Karpas-422 (cell line): ENCODE measurements at regions not wholly inside any gene's neighbourhood (a gene's known extent, or its start where the extent isn't known, plus 50 kb on each side); places are given as distances from the start of the nearest gene placed in this dataset.
A peak's percentile ranks its signal among the peaks of the same experiment; 100 is the strongest.

ENCODE experiments used
- DNase-seq: peaks from one replicate; pipeline ENCODE4 v3.0.0-alpha.2; 2015
- H2AFZ ChIP-seq: fragments of 200-600 bp; sonication (generic); 2 replicates; pipeline ENCODE4 v1.6.1; 2014; ENCODE audit warnings: antibody characterized with exemption, low read length, mixed read lengths
- H3K27ac ChIP-seq: fragments of 200-600 bp; sonication (generic); 2 replicates; pipeline ENCODE4 v1.5.1; 2014; ENCODE audit warnings: mild to moderate bottlenecking, low read length, moderate library complexity
- H3K27me3 ChIP-seq: fragments of 200-600 bp; sonication (generic); 2 replicates; pipeline ENCODE4 v1.6.1; 2014; ENCODE audit warnings: low read length, mixed read lengths
- H3K36me3 ChIP-seq: fragments of 200-600 bp; sonication (generic); 2 replicates; pipeline ENCODE4 v1.6.1; 2014; ENCODE audit warnings: low read length, mixed read lengths; ENCODE audit not compliant: insufficient read depth
- H3K4me1 ChIP-seq: fragments of 200-600 bp; sonication (generic); 2 replicates; pipeline ENCODE4 v1.6.1; 2014; ENCODE audit warnings: mild to moderate bottlenecking, low read length, mixed read lengths
- H3K4me2 ChIP-seq: fragments of 200-600 bp; sonication (generic); 2 replicates; pipeline ENCODE4 v1.6.1; 2014; ENCODE audit warnings: low read length, low read depth, mild to moderate bottlenecking; ENCODE audit not compliant: poor library complexity, severe bottlenecking
- H3K4me3 ChIP-seq: fragments of 200-600 bp; sonication (generic); 2 replicates; pipeline ENCODE4 v1.5.1; 2014; ENCODE audit warnings: mild to moderate bottlenecking, antibody characterized with exemption, low read length, mixed read lengths
- H3K79me2 ChIP-seq: fragments of 200-600 bp; sonication (generic); 2 replicates; pipeline ENCODE4 v1.6.1; 2014; ENCODE audit warnings: mild to moderate bottlenecking, low read length, mixed read lengths
- H3K9ac ChIP-seq: fragments of 200-600 bp; sonication (generic); 2 replicates; pipeline ENCODE4 v1.6.0; 2014; ENCODE audit warnings: low read length
- H3K9me2 ChIP-seq: fragments of 200-600 bp; sonication (generic), shearing (Covaris generic); replicated peaks from 2 replicates; pipeline ENCODE4 v1.6.0; 2014; ENCODE audit warnings: mild to moderate bottlenecking, low read length, moderate library complexity; ENCODE audit not compliant: insufficient read depth
- H3K9me3 ChIP-seq: fragments of 300-700, 200-600 bp; sonication (generic); 2 replicates; pipeline ENCODE4 v1.6.1; 2014; ENCODE audit warnings: low read length, mixed read lengths
- H4K20me1 ChIP-seq: fragments of 200-600 bp; sonication (generic); 2 replicates; pipeline ENCODE4 v1.6.1; 2014; ENCODE audit warnings: mild to moderate bottlenecking, antibody characterized with exemption, low read length, low read depth; ENCODE audit not compliant: insufficient read depth

- H3K27me3 ChIP-seq = no peaks in the 10 kb centered on the region
- H3K79me2 ChIP-seq = no peaks in the 10 kb centered on the region
- no peaks in the 10 kb centered on the region for H4K20me1 ChIP-seq
- H3K4me3 ChIP-seq = no peak overlapping the region
- H3K36me3 ChIP-seq = no peaks in the 10 kb centered on the region
- DNase-seq = no peak
- H3K9me2 ChIP-seq = no peaks in the 10 kb centered on the region
- no peak overlapping the region for H3K9ac ChIP-seq
- no peaks in the 10 kb centered on the region for H3K4me1 ChIP-seq
- H2AFZ ChIP-seq = no peak overlapping the region
- H3K4me2 ChIP-seq = no peak overlapping the region
- no peak overlapping the region for H3K27ac ChIP-seq
- H3K9me3 ChIP-seq = peaks cover 52% of the 10 kb centered on the region
Measured at GRCh38 chr4:161329852-161330251, 833.9 kb downstream of the FSTL5 start.

GRCh38 chr4:161321706-161322105, 842.1 kb downstream of the FSTL5 start:
- Histone ChIP-seq H3K36me3 (no peaks in the 10 kb centered on the region), H3K27ac (no peak overlapping the region), H3K9me3 (no peaks in the 10 kb centered on the region; the same call in 1 of the 2 replicates), H3K4me1 (no peaks in the 10 kb centered on the region), H3K79me2 (no peaks in the 10 kb centered on the region), H3K9ac (no peak overlapping the region), H2AFZ (no peak overlapping the region), H3K4me3 (no peak overlapping the region), H3K27me3 (no peaks in the 10 kb centered on the region), H4K20me1 (no peaks in the 10 kb centered on the region), H3K9me2 (no peaks in the 10 kb centered on the region; the same call in 1 of the 2 replicates), H3K4me2 (no peak overlapping the region)
- no peak for DNase-seq

- no peak overlapping the region for H3K27ac ChIP-seq
- no peaks in the 10 kb centered on the region for H3K36me3 ChIP-seq
- H3K79me2 ChIP-seq = no peaks in the 10 kb centered on the region
- no peak overlapping the region for H3K9ac ChIP-seq
- H4K20me1 ChIP-seq = no peaks in the 10 kb centered on the region
- H3K27me3 ChIP-seq = no peaks in the 10 kb centered on the region
- DNase-seq = peak; percentile 85
- no peak overlapping the region for H3K4me2 ChIP-seq
- no peak overlapping the region for H2AFZ ChIP-seq
- no peaks in the 10 kb centered on the region; the same call in 1 of the 2 replicates for H3K9me2 ChIP-seq
- no peaks in the 10 kb centered on the region for H3K9me3 ChIP-seq
- no peaks in the 10 kb centered on the region for H3K4me1 ChIP-seq
- H3K4me3 ChIP-seq = no peak overlapping the region
Measured at GRCh38 chr4:161320377-161320776, 843.4 kb downstream of the FSTL5 start.

- no peaks in the 10 kb centered on the region for H4K20me1 ChIP-seq
- H3K9me2 ChIP-seq = no peaks in the 10 kb centered on the region
- H3K4me2 ChIP-seq = no peak overlapping the region
- no peak overlapping the region for H3K9ac ChIP-seq
- H3K4me1 ChIP-seq = no peaks in the 10 kb centered on the region
- no peak overlapping the region for H2AFZ ChIP-seq
- no peaks in the 10 kb centered on the region for H3K27me3 ChIP-seq
- H3K4me3 ChIP-seq = no peak overlapping the region
- H3K9me3 ChIP-seq = no peaks in the 10 kb centered on the region
- H3K36me3 ChIP-seq = no peaks in the 10 kb centered on the region
- no peak for DNase-seq
- no peaks in the 10 kb centered on the region for H3K79me2 ChIP-seq
- no peak overlapping the region for H3K27ac ChIP-seq
Measured at GRCh38 chr4:161317000-161317399, 846.8 kb downstream of the FSTL5 start.

GRCh38 chr4:161314371-161314770, 849.4 kb downstream of the FSTL5 start:
- peaks cover 6% of the 10 kb centered on the region; the same call in 1 of the 2 replicates for H3K9me3 ChIP-seq
- no peaks in the 10 kb centered on the region for H3K79me2 ChIP-seq
- no peak overlapping the region for H2AFZ ChIP-seq
- DNase-seq = no peak
- no peak overlapping the region for H3K27ac ChIP-seq
- no peaks in the 10 kb centered on the region for H3K9me2 ChIP-seq
- H4K20me1 ChIP-seq = no peaks in the 10 kb centered on the region
- no peak overlapping the region for H3K4me2 ChIP-seq
- H3K27me3 ChIP-seq = no peaks in the 10 kb centered on the region
- no peaks in the 10 kb centered on the region for H3K36me3 ChIP-seq
- no peak overlapping the region for H3K4me3 ChIP-seq
- no peaks in the 10 kb centered on the region for H3K4me1 ChIP-seq
- H3K9ac ChIP-seq = no peak overlapping the region

- peaks cover 31% of the 10 kb centered on the region for H3K9me3 ChIP-seq
- H4K20me1 ChIP-seq = no peaks in the 10 kb centered on the region
- no peaks in the 10 kb centered on the region for H3K79me2 ChIP-seq
- no peak overlapping the region for H3K4me3 ChIP-seq
- H3K9me2 ChIP-seq = no peaks in the 10 kb centered on the region
- no peak overlapping the region for H2AFZ ChIP-seq
- no peaks in the 10 kb centered on the region for H3K27me3 ChIP-seq
- no peak for DNase-seq
- H3K27ac ChIP-seq = no peak overlapping the region
- H3K4me1 ChIP-seq = no peaks in the 10 kb centered on the region
- no peak overlapping the region for H3K9ac ChIP-seq
- no peak overlapping the region for H3K4me2 ChIP-seq
- no peaks in the 10 kb centered on the region for H3K36me3 ChIP-seq
Measured at GRCh38 chr4:161303551-161303950, 860.2 kb downstream of the FSTL5 start.

GRCh38 chr4:161291222-161291621, 872.6 kb downstream of the FSTL5 start:
- DNase-seq = no peak
- H3K9ac ChIP-seq = no peak overlapping the region

GRCh38 chr4:161287678-161288352, 876.0 kb downstream of the FSTL5 start:
- H3K9me3 ChIP-seq = peaks cover 44% of the 10 kb centered on the region
- H2AFZ ChIP-seq = no peak overlapping the region
- H3K9ac ChIP-seq = no peak overlapping the region
- H3K9me2 ChIP-seq = no peaks in the 10 kb centered on the region
- DNase-seq = no peak
- H3K36me3 ChIP-seq = no peaks in the 10 kb centered on the region
- H3K27ac ChIP-seq = no peak overlapping the region
- H3K4me1 ChIP-seq = no peaks in the 10 kb centered on the region
- no peaks in the 10 kb centered on the region for H3K27me3 ChIP-seq
- H3K4me3 ChIP-seq = no peak overlapping the region
- H4K20me1 ChIP-seq = no peaks in the 10 kb centered on the region
- H3K4me2 ChIP-seq = no peak overlapping the region
- H3K79me2 ChIP-seq = no peaks in the 10 kb centered on the region

More at GRCh38 chr4:161291222-161291621, 872.6 kb downstream of the FSTL5 start:
- Histone ChIP-seq H3K36me3 (no peaks in the 10 kb centered on the region), H2AFZ (no peak overlapping the region), H3K4me3 (no peak overlapping the region), H3K9me2 (no peaks in the 10 kb centered on the region), H3K4me1 (no peaks in the 10 kb centered on the region), H3K27me3 (no peaks in the 10 kb centered on the region), H3K9me3 (peaks cover 36% of the 10 kb centered on the region), H3K79me2 (no peaks in the 10 kb centered on the region), H3K27ac (no peak overlapping the region), H3K4me2 (no peak overlapping the region), H4K20me1 (no peaks in the 10 kb centered on the region)
